ENCODE measurements at regions not wholly inside any gene's neighbourhood (a gene's known extent, or its start where the extent isn't known, plus 50 kb on each side); places are given as distances from the start of the nearest gene placed in this dataset.

GRCh38 chr15:94125156-94125555, 106.2 kb upstream of the MCTP2 start:
- Histone ChIP-seq H3K4me3 (no peak overlapping the region), H3K4me1 (no peaks in the 10 kb centered on the region), H3K27me3 (no peaks in the 10 kb centered on the region), H3K36me3 (no peaks in the 10 kb centered on the region), H3K9me3 (no peaks in the 10 kb centered on the region), H3K27ac (peak overlapping the region in 1 of 2 donors; percentile 15)
- intact Hi-C loops (cut with DNase I; ENCODE audit: low total_unique reads): no loop called here
- DNase-seq: no peak
- TF ChIP-seq CTCF (IDR thresholded peaks at IDR 0.05) (no peak), POLR2A (IDR thresholded peaks at IDR 0.05) (no peak)

GRCh38 chr15:94122516-94122915, 108.8 kb upstream of the MCTP2 start:
- H3K4me3 ChIP-seq: no peak overlapping the region
- no peaks in the 10 kb centered on the region for H3K27me3 ChIP-seq
- TF ChIP-seq CTCF (IDR thresholded peaks at IDR 0.05) (no peak), POLR2A (IDR thresholded peaks at IDR 0.05) (no peak)
- no peaks in the 10 kb centered on the region for H3K36me3 ChIP-seq
- no peaks in the 10 kb centered on the region for H3K9me3 ChIP-seq
- intact Hi-C loops (cut with DNase I; ENCODE audit: low total_unique reads): loop anchor here (5.0 kb wide), 2 partner anchors 125 to 1090 kb away; no protein-coding TSS in a partner anchor
- peaks cover 0 to 5% of the 10 kb centered on the region in 2 donors for H3K4me1 ChIP-seq
- no peak for DNase-seq
- H3K27ac ChIP-seq: no peak overlapping the region

GRCh38 chr15:94119923-94120775, 111.2 kb upstream of the MCTP2 start:
- intact Hi-C loops (cut with DNase I; ENCODE audit: low total_unique reads): loop anchor here (5.0 kb wide), 2 partner anchors 123 to 1088 kb away; no protein-coding TSS in a partner anchor
- peak in 1 of 2 donors; percentile 35 for TF ChIP-seq POLR2A (IDR thresholded peaks at IDR 0.05)
- peak; percentile 95 to 100 (median 98) for TF ChIP-seq CTCF (IDR thresholded peaks at IDR 0.05)
- Histone ChIP-seq H3K36me3 (no peaks in the 10 kb centered on the region), H3K27ac (peak overlapping the region; percentile 57 to 72), H3K9me3 (no peaks in the 10 kb centered on the region), H3K4me3 (no peak overlapping the region), H3K4me1 (peaks cover 0 to 5% of the 10 kb centered on the region in 2 donors), H3K27me3 (no peaks in the 10 kb centered on the region)
- DNase-seq: peak; percentile 73 to 82

- no peak overlapping the region for H3K4me3 ChIP-seq
- DNase-seq: peak; percentile 39 to 63
- TF ChIP-seq CTCF (IDR thresholded peaks at IDR 0.05) (no peak), POLR2A (IDR thresholded peaks at IDR 0.05) (no peak)
- peaks cover 0 to 5% of the 10 kb centered on the region in 2 donors for H3K4me1 ChIP-seq
- no peaks in the 10 kb centered on the region for H3K9me3 ChIP-seq
- no peaks in the 10 kb centered on the region for H3K36me3 ChIP-seq
- H3K27ac ChIP-seq: peak overlapping the region; percentile 57 to 72
- intact Hi-C loops (cut with DNase I; ENCODE audit: low total_unique reads): no loop called here
- H3K27me3 ChIP-seq: no peaks in the 10 kb centered on the region
Observed at GRCh38 chr15:94119298-94119811, 112.0 kb upstream of the MCTP2 start.

- DNase-seq: no peak
- Histone ChIP-seq H3K27ac (peak overlapping the region in 1 of 2 donors; percentile 10), H3K4me3 (no peak overlapping the region), H3K36me3 (no peaks in the 10 kb centered on the region), H3K4me1 (no peaks in the 10 kb centered on the region), H3K9me3 (no peaks in the 10 kb centered on the region), H3K27me3 (no peaks in the 10 kb centered on the region)
- intact Hi-C loops (cut with DNase I; ENCODE audit: low total_unique reads): no loop called here
- TF ChIP-seq CTCF (IDR thresholded peaks at IDR 0.05): no peak
- TF ChIP-seq POLR2A (IDR thresholded peaks at IDR 0.05): no peak
Observed at GRCh38 chr15:94110476-94111130, 120.8 kb upstream of the MCTP2 start.

Measured in uterus (tissue), 3 donors.